ENCODE measurements at regions not wholly inside any gene's neighbourhood (a gene's known extent, or its start where the extent isn't known, plus 50 kb on each side); places are given as distances from the start of the nearest gene placed in this dataset.

DNA sequence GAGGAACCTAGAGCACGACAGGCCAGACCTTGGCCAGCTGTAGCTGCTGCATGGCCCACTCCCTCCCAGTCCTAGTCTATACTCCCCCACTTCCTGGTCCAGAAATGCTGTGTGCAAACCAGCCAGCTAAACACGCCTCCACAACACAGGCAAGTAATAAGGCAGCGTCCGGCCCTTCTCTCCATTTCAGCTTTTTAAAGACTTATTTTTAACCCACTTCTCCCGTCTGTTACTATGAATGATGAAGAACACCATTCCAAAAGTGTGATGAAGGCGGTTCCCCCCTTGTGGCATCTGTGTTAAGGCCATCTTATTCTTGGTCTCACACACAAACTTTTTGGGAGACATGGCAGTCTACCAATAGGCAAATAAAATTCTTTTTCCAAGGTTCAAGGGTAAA is 164.1 kb upstream of the CHRNA7 start:
- no peak overlapping the region for H2AFZ ChIP-seq (ENCODE audit: insufficient read depth, low read depth, low read length, poor library complexity, severe bottlenecking)
- H4K20me1 ChIP-seq (ENCODE audit: control insufficient read depth, insufficient read depth, low read length, poor library complexity, severe bottlenecking) = no peaks in the 10 kb centered on the region
- Mint-ChIP-seq H3K4me3 (no peak overlapping the region), H3K9me3 (ENCODE audit: insufficient read depth) (peaks cover 2% of the 10 kb centered on the region), H3K27me3 (peaks cover 41% of the 10 kb centered on the region), H3K4me1 (peaks cover 9% of the 10 kb centered on the region), H3K27ac (no peak overlapping the region)
- peaks cover 9 to 11% of the 10 kb centered on the region in 2 donors for H3K4me1 ChIP-seq (ENCODE audit: control insufficient read depth in 2 of 2, insufficient read depth in 2 of 2, low read length in 2 of 2)
- H3K9ac ChIP-seq (ENCODE audit: low read length) = no peak overlapping the region
- H3K4me2 ChIP-seq (replicated peaks; ENCODE audit: low read depth, low read length, poor library complexity, severe bottlenecking) = no peak overlapping the region
- ChIA-PET POLR2A (no interaction called here), CTCF (no interaction called here)
- TF ChIP-seq, protein P1, sequence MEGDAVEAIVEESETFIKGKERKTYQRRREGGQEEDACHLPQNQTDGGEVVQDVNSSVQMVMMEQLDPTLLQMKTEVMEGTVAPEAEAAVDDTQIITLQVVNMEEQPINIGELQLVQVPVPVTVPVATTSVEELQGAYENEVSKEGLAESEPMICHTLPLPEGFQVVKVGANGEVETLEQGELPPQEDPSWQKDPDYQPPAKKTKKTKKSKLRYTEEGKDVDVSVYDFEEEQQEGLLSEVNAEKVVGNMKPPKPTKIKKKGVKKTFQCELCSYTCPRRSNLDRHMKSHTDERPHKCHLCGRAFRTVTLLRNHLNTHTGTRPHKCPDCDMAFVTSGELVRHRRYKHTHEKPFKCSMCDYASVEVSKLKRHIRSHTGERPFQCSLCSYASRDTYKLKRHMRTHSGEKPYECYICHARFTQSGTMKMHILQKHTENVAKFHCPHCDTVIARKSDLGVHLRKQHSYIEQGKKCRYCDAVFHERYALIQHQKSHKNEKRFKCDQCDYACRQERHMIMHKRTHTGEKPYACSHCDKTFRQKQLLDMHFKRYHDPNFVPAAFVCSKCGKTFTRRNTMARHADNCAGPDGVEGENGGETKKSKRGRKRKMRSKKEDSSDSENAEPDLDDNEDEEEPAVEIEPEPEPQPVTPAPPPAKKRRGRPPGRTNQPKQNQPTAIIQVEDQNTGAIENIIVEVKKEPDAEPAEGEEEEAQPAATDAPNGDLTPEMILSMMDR (IDR thresholded peaks at IDR 0.05) = no peak
- TF ChIP-seq EZH2 (IDR thresholded peaks at IDR 0.05; ENCODE audit: borderline replicate concordance, insufficient read depth, low read depth, low read length, poor library complexity, severe bottlenecking) = no peak
- ATAC-seq (ENCODE audit: low read depth) (no peak), DNase-seq (no peak)
- H3K36me3 ChIP-seq (replicated peaks in 1 of 2; ENCODE audit: control extremely low read depth in 1 of 2, control insufficient read depth in 1 of 2, extremely low read depth in 1 of 2, insufficient read depth in 2 of 2, low read length in 1 of 2) = no peaks in the 10 kb centered on the region
- H3K27me3 ChIP-seq (replicated peaks in 1 of 4; ENCODE audit: control extremely low read depth in 1 of 4, control insufficient read depth in 3 of 4, insufficient read depth in 4 of 4, low read length in 3 of 4) = peaks cover 0 to 23% (median 13%) of the 10 kb centered on the region in 4 experiments
- 80% methylated on average over 6 of the region's 6 CpGs for WGBS (ENCODE audit: insufficient coverage)
- H3K27ac ChIP-seq (ENCODE audit: low read length in 2 of 2) = no peak overlapping the region
- no peak overlapping the region for H3K4me3 ChIP-seq (ENCODE audit: control extremely low read depth in 1 of 5, extremely low read depth in 1 of 5, insufficient read depth in 1 of 5, low read depth in 2 of 5, low read length in 4 of 5)
- intact Hi-C loops (cut with micrococcal nuclease) = no loop called here
- peaks cover 0 to 20% (median 2%) of the 10 kb centered on the region in 3 donors for H3K9me3 ChIP-seq (ENCODE audit: control extremely low read depth in 1 of 3, control insufficient read depth in 2 of 3, insufficient read depth in 1 of 3, low read length in 2 of 3)
- no peaks in the 10 kb centered on the region for H3K79me2 ChIP-seq (ENCODE audit: control insufficient read depth, insufficient read depth, low read length)

DNA sequence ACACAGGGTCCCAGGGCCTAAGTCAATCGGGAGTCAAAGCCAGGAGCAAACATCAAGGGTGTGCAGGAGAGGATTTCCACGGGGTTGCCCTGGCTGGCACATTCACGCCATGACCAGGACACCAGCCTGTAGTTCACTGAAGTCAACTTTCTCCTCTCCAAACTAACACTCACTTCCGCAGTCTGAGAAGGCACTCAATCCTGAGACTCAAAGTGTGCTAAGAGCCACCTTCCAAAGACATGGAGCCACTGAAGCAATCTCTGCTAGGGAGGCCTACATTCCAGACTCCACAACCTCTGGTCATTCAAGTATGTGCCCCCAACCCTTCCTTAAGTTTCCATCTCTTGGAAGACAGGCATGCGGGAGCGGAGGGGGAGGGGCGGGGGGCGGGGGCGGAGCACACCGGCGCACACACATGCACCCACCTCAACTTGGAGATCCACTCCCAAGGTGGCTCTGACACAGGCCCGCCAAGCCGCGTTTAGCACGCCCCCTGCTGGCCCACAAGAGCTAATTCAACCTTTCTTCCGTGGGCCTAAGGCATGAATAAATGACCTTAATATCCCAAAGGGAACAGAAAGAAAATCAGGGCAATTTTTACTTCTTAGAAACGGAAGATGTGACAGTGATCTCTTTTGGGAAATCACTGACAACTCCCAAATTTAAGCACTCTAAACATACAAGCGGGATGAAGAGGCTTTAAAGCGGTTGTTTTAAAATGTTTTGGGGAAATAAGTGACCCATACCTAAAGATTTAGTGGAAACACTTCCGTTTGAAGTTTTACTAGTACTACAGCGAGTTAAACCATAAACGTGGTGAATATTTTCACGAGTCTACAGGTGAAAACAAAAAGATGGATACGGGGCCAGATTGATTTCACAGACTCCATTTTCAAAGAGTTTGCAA is 162.5 kb upstream of the CHRNA7 start:
- Mint-ChIP-seq H3K27ac (no peak overlapping the region), H3K27me3 (peaks cover 32% of the 10 kb centered on the region), H3K9me3 (ENCODE audit: insufficient read depth) (peaks cover 2% of the 10 kb centered on the region), H3K4me3 (peak overlapping the region; percentile 16), H3K4me1 (peaks cover 13% of the 10 kb centered on the region)
- ChIA-PET POLR2A (no interaction called here), CTCF (no interaction called here)
- ATAC-seq (ENCODE audit: low read depth) (no peak), DNase-seq (peak; percentile 57)
- Histone ChIP-seq H3K4me3 (ENCODE audit: control extremely low read depth in 1 of 5, extremely low read depth in 1 of 5, insufficient read depth in 1 of 5, low read depth in 2 of 5, low read length in 4 of 5) (no peak overlapping the region), H3K27ac (ENCODE audit: low read length in 2 of 2) (no peak overlapping the region), H3K4me2 (replicated peaks; ENCODE audit: low read depth, low read length, poor library complexity, severe bottlenecking) (no peak overlapping the region), H3K27me3 (replicated peaks in 1 of 4; ENCODE audit: control extremely low read depth in 1 of 4, control insufficient read depth in 3 of 4, insufficient read depth in 4 of 4, low read length in 3 of 4) (peaks cover 0 to 17% (median 13%) of the 10 kb centered on the region in 4 experiments), H3K36me3 (replicated peaks in 1 of 2; ENCODE audit: control extremely low read depth in 1 of 2, control insufficient read depth in 1 of 2, extremely low read depth in 1 of 2, insufficient read depth in 2 of 2, low read length in 1 of 2) (no peaks in the 10 kb centered on the region), H4K20me1 (ENCODE audit: control insufficient read depth, insufficient read depth, low read length, poor library complexity, severe bottlenecking) (no peaks in the 10 kb centered on the region), H3K79me2 (ENCODE audit: control insufficient read depth, insufficient read depth, low read length) (no peaks in the 10 kb centered on the region), H3K9me3 (ENCODE audit: control extremely low read depth in 1 of 3, control insufficient read depth in 2 of 3, insufficient read depth in 1 of 3, low read length in 2 of 3) (peaks cover 0 to 18% (median 7%) of the 10 kb centered on the region in 3 donors), H2AFZ (ENCODE audit: insufficient read depth, low read depth, low read length, poor library complexity, severe bottlenecking) (no peak overlapping the region), H3K9ac (ENCODE audit: low read length) (no peak overlapping the region), H3K4me1 (ENCODE audit: control insufficient read depth in 2 of 2, insufficient read depth in 2 of 2, low read length in 2 of 2) (peaks cover 9 to 11% of the 10 kb centered on the region in 2 donors)
- no peak for TF ChIP-seq EZH2 (IDR thresholded peaks at IDR 0.05; ENCODE audit: borderline replicate concordance, insufficient read depth, low read depth, low read length, poor library complexity, severe bottlenecking)
- TF ChIP-seq, protein P1 (IDR thresholded peaks at IDR 0.05) = peak; percentile 76
- intact Hi-C loops (cut with micrococcal nuclease) = no loop called here
- 58% methylated on average over 7 of the region's 24 CpGs for WGBS (ENCODE audit: insufficient coverage)

Data from B cell (primary cell).